DND-41 (cell line): ENCODE measurements at regions not wholly inside any gene's neighbourhood (a gene's known extent, or its start where the extent isn't known, plus 50 kb on each side); places are given as distances from the start of the nearest gene placed in this dataset.

Experiments
- ATAC-seq: fragments of 200-7000 bp; cut with Tn5 transposase; 3 replicates; pipeline ENCODE4 v1.9.1; 2021; ENCODE audit warnings: low read depth; ENCODE audit not compliant: insufficient read depth
- DNase-seq: peaks from one replicate; pipeline ENCODE4 v3.0.0-alpha.2; 2020
- H2AFZ ChIP-seq: 2 replicates; pipeline ENCODE4 v1.6.0; 2012; ENCODE audit warnings: low read depth, low read length
- H3K27ac ChIP-seq: 2 replicates; pipeline ENCODE4 v1.5.1; 2012; ENCODE audit warnings: low read length, inconsistent platforms
- H3K27me3 ChIP-seq: fragments of 200-600 bp; sonication (generic); 2 replicates; pipeline ENCODE4 v1.6.0; 2012; ENCODE audit warnings: low read length, mild to moderate bottlenecking, inconsistent platforms; ENCODE audit not compliant: insufficient read depth, poor library complexity
- H3K36me3 ChIP-seq: 2 replicates; pipeline ENCODE4 v1.5.1; 2012; ENCODE audit warnings: low read length, inconsistent platforms; ENCODE audit not compliant: insufficient read depth
- H3K4me1 ChIP-seq: 2 replicates; pipeline ENCODE4 v1.5.1; 2012; ENCODE audit warnings: mild to moderate bottlenecking, low read length; ENCODE audit not compliant: insufficient read depth
- H3K4me2 ChIP-seq: 2 replicates; pipeline ENCODE4 v1.6.0; 2012; ENCODE audit warnings: mild to moderate bottlenecking, moderate library complexity, low read length, inconsistent platforms; ENCODE audit not compliant: insufficient read depth
- H3K4me3 ChIP-seq, 2 experiments: fragments of 200-600 bp in 1 of 2; shearing (Covaris generic) in 1 of 2; 2 replicates each; pipeline ENCODE4 v1.5.1; 2012 to 2016; ENCODE audit warnings: inconsistent platforms in 2 of 2, low read length in 2 of 2, mild to moderate bottlenecking in 2 of 2, low read depth in 1 of 2, moderate library complexity in 1 of 2
- H3K79me2 ChIP-seq: 2 replicates; pipeline ENCODE4 v1.6.0; 2012; ENCODE audit warnings: low read length, inconsistent platforms; ENCODE audit not compliant: insufficient read depth
- H3K9ac ChIP-seq: 2 replicates; pipeline ENCODE4 v1.6.0; 2012; ENCODE audit warnings: low read depth, mild to moderate bottlenecking, inconsistent platforms, low read length, moderate library complexity
- H3K9me3 ChIP-seq: 2 replicates; pipeline ENCODE4 v1.5.1; 2012; ENCODE audit warnings: low read length, moderate library complexity, mild to moderate bottlenecking, inconsistent platforms; ENCODE audit not compliant: insufficient read depth, severe bottlenecking
- H4K20me1 ChIP-seq: 2 replicates; pipeline ENCODE4 v1.6.0; 2012; ENCODE audit warnings: low read length; ENCODE audit not compliant: insufficient read depth
- EZH2 ChIP-seq: IDR thresholded peaks from 3 replicates; pipeline ENCODE4 v1.6.1; 2012; ENCODE audit warnings: borderline replicate concordance, low read depth, mild to moderate bottlenecking, moderate library complexity, low read length, inconsistent platforms; ENCODE audit not compliant: severe bottlenecking
- TF ChIP-seq, protein P1 (sequence below): IDR thresholded peaks from 2 replicates; pipeline ENCODE4 v1.5.1; 2012; ENCODE audit warnings: borderline replicate concordance, low read length, moderate library complexity, mild to moderate bottlenecking; ENCODE audit not compliant: poor library complexity, severe bottlenecking; ENCODE audit errors: extremely low read depth

DNA sequence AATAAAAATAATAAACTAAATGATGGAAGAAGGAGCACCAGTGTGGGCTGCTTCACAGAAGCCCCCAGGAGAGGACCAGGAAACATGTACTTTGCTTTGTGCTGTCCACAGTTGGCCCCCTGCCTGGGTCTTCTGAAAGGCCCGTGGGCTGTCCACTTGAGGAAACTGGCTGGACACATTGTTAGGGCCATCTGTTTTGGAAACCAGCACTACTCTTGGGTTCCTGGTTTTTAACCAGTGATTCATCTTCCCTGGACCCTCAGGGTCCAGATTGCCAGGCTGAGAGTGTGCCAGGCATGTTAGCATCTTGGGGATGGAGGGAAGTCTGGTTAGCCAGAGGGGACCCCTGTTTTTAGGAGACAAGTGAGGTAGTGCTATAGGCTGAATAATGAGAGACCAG lies 297.2 kb upstream of the C2CD4B start:
- Histone ChIP-seq H3K4me3 (no peak overlapping the region), H3K36me3 (no peaks in the 10 kb centered on the region), H2AFZ (no peak overlapping the region), H3K27me3 (no peaks in the 10 kb centered on the region), H3K9me3 (no peaks in the 10 kb centered on the region), H3K27ac (no peak overlapping the region), H4K20me1 (no peaks in the 10 kb centered on the region), H3K4me2 (no peak overlapping the region), H3K9ac (no peak overlapping the region), H3K79me2 (no peaks in the 10 kb centered on the region), H3K4me1 (no peaks in the 10 kb centered on the region)
- DNase-seq (no peak), ATAC-seq (no peak)
- no peak for TF ChIP-seq EZH2
- TF ChIP-seq, protein P1, sequence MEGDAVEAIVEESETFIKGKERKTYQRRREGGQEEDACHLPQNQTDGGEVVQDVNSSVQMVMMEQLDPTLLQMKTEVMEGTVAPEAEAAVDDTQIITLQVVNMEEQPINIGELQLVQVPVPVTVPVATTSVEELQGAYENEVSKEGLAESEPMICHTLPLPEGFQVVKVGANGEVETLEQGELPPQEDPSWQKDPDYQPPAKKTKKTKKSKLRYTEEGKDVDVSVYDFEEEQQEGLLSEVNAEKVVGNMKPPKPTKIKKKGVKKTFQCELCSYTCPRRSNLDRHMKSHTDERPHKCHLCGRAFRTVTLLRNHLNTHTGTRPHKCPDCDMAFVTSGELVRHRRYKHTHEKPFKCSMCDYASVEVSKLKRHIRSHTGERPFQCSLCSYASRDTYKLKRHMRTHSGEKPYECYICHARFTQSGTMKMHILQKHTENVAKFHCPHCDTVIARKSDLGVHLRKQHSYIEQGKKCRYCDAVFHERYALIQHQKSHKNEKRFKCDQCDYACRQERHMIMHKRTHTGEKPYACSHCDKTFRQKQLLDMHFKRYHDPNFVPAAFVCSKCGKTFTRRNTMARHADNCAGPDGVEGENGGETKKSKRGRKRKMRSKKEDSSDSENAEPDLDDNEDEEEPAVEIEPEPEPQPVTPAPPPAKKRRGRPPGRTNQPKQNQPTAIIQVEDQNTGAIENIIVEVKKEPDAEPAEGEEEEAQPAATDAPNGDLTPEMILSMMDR = no peak

DNA sequence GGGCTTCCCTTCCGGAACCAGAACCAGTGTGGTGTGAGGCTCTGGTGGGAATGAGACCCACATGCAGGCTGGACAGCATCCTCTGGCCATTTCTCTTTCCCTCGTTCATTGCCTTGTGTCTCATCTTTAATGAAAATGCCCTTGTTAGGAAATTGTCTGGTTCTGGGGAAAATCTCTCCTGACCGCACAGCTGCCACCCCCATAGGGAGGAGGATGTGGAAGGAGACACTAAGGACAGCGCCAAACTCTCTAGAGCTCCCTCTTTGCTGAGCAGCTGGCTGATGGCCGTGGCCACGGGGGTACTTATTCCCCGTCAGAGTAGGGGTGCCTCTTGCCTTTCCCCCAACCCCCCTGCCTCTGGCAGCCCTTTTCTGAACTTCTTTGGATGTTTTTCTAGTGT lies 297.6 kb upstream of the C2CD4B start:
- H4K20me1 ChIP-seq = no peaks in the 10 kb centered on the region
- no peaks in the 10 kb centered on the region for H3K9me3 ChIP-seq

DNA sequence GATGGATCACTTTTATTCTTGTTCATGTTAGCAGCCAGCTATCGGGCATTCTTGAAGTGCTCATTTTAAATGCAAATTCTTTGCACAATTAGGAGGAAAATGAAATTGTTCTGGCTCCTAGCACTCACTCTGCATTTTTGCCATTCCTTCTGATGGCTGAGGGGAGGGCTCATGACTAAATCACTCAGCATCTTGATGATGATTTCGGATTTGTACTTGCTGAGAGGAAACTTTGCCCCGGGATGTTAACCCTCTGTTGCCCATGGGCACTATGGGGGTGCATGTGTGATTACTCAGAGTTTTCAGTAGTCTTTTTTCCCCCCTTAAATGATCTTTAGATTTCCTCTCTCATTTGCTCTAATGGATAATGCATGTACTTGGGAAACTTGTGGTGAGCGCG lies 299.6 kb upstream of the C2CD4B start:
- no peaks in the 10 kb centered on the region for H3K79me2 ChIP-seq
- H3K4me2 ChIP-seq = no peak overlapping the region
- no peaks in the 10 kb centered on the region for H3K4me1 ChIP-seq
- no peaks in the 10 kb centered on the region for H3K27me3 ChIP-seq
- no peak overlapping the region for H3K27ac ChIP-seq
- no peaks in the 10 kb centered on the region for H3K36me3 ChIP-seq
- H3K9ac ChIP-seq = no peak overlapping the region
- no peak overlapping the region for H2AFZ ChIP-seq
- H4K20me1 ChIP-seq = no peaks in the 10 kb centered on the region
- DNase-seq (no peak), ATAC-seq (no peak)
- no peak overlapping the region for H3K4me3 ChIP-seq
- no peak for TF ChIP-seq EZH2
- TF ChIP-seq, protein P1 = no peak
- H3K9me3 ChIP-seq = no peaks in the 10 kb centered on the region

More for the DNA sequence above, 297.6 kb upstream of the C2CD4B start:
- Histone ChIP-seq H3K4me1 (no peaks in the 10 kb centered on the region), H3K4me3 (no peak overlapping the region), H3K4me2 (no peak overlapping the region), H3K27ac (no peak overlapping the region), H3K79me2 (no peaks in the 10 kb centered on the region), H3K36me3 (no peaks in the 10 kb centered on the region), H3K9ac (no peak overlapping the region), H2AFZ (no peak overlapping the region), H3K27me3 (no peaks in the 10 kb centered on the region)
- no peak for ATAC-seq
- no peak for DNase-seq
- no peak for TF ChIP-seq EZH2

DNA sequence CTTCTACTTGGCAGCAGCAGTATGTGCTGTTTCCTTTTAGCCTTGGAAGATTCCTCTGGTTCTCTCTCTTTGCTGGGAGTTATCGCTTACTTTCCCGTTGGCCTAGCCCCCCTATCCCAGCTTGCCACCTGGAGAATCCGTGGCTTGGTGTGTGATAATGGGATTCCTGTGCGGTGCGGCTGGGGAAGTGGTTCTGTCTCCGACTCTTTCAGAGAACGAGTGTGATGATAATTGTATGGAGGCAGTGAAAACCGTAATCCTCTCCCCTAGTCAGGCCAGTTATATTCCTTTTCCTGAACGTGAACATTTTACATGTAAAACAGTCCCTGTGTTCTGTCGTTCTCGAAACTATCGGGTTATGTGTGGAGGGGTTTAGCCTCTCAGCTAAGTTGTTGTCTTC lies 300.1 kb upstream of the C2CD4B start:
- H3K79me2 ChIP-seq = no peaks in the 10 kb centered on the region
- H3K4me3 ChIP-seq = no peak overlapping the region
- no peaks in the 10 kb centered on the region for H3K9me3 ChIP-seq
- no peaks in the 10 kb centered on the region for H3K4me1 ChIP-seq
- no peak overlapping the region for H3K9ac ChIP-seq
- no peak for ATAC-seq
- TF ChIP-seq EZH2 = no peak
- TF ChIP-seq, protein P1 = no peak
- no peaks in the 10 kb centered on the region for H4K20me1 ChIP-seq
- no peaks in the 10 kb centered on the region for H3K36me3 ChIP-seq
- no peaks in the 10 kb centered on the region for H3K27me3 ChIP-seq
- no peak overlapping the region for H3K27ac ChIP-seq
- H2AFZ ChIP-seq = no peak overlapping the region
- DNase-seq = no peak
- no peak overlapping the region for H3K4me2 ChIP-seq
